ENCODE measurements at regions not wholly inside any gene's neighbourhood (a gene's known extent, or its start where the extent isn't known, plus 50 kb on each side); places are given as distances from the start of the nearest gene placed in this dataset.

- FAIRE-seq = no peak
- TF ChIP-seq POLR2AphosphoS5 (IDR thresholded peaks at IDR 0.05; ENCODE audit: low read depth, low read length) = no peak
- TF ChIP-seq TAF1 (IDR thresholded peaks at IDR 0.05; ENCODE audit: borderline replicate concordance, low read depth, low read length) = no peak
- no peak for TF ChIP-seq POLR2A (IDR thresholded peaks at IDR 0.05; ENCODE audit: low read depth, low read length)
- no peak for DNase-seq (ENCODE audit: insufficient read length)
These were observed 67.2 kb upstream of the RCN1 start for GRCh38 chr11:32023370-32024305.

- TF ChIP-seq POLR2AphosphoS5 (IDR thresholded peaks at IDR 0.05; ENCODE audit: low read depth, low read length) (no peak), TAF1 (IDR thresholded peaks at IDR 0.05; ENCODE audit: borderline replicate concordance, low read depth, low read length) (no peak), POLR2A (IDR thresholded peaks at IDR 0.05; ENCODE audit: low read depth, low read length) (no peak)
- FAIRE-seq = no peak
- no peak for DNase-seq (ENCODE audit: insufficient read length)
These were observed 72.2 kb upstream of the RCN1 start for GRCh38 chr11:32018672-32019071.

- no peak for FAIRE-seq
- no peak for TF ChIP-seq POLR2AphosphoS5 (IDR thresholded peaks at IDR 0.05; ENCODE audit: low read depth, low read length)
- TF ChIP-seq POLR2A (IDR thresholded peaks at IDR 0.05; ENCODE audit: low read depth, low read length) = no peak
- TF ChIP-seq TAF1 (IDR thresholded peaks at IDR 0.05; ENCODE audit: borderline replicate concordance, low read depth, low read length) = no peak
- no peak for DNase-seq (ENCODE audit: insufficient read length)
These were observed 74.8 kb upstream of the RCN1 start for GRCh38 chr11:32016111-32016510.

- no peak for DNase-seq (ENCODE audit: insufficient read length)
- TF ChIP-seq POLR2AphosphoS5 (IDR thresholded peaks at IDR 0.05; ENCODE audit: low read depth, low read length) (no peak), TAF1 (IDR thresholded peaks at IDR 0.05; ENCODE audit: borderline replicate concordance, low read depth, low read length) (no peak), POLR2A (IDR thresholded peaks at IDR 0.05; ENCODE audit: low read depth, low read length) (no peak)
- FAIRE-seq = no peak
These were observed 75.4 kb upstream of the RCN1 start for GRCh38 chr11:32015427-32015826.

GRCh38 chr11:32013603-32014002 is 77.3 kb upstream of the RCN1 start:
- no peak for TF ChIP-seq POLR2A (IDR thresholded peaks at IDR 0.05; ENCODE audit: low read depth, low read length)
- no peak for TF ChIP-seq POLR2AphosphoS5 (IDR thresholded peaks at IDR 0.05; ENCODE audit: low read depth, low read length)
- no peak for TF ChIP-seq TAF1 (IDR thresholded peaks at IDR 0.05; ENCODE audit: borderline replicate concordance, low read depth, low read length)
- FAIRE-seq (no peak), DNase-seq (ENCODE audit: insufficient read length) (no peak)

GRCh38 chr11:32012049-32012448 is 78.8 kb upstream of the RCN1 start:
- TF ChIP-seq POLR2AphosphoS5 (IDR thresholded peaks at IDR 0.05; ENCODE audit: low read depth, low read length) (no peak), POLR2A (IDR thresholded peaks at IDR 0.05; ENCODE audit: low read depth, low read length) (no peak), TAF1 (IDR thresholded peaks at IDR 0.05; ENCODE audit: borderline replicate concordance, low read depth, low read length) (no peak)
- DNase-seq (ENCODE audit: insufficient read length) (no peak), FAIRE-seq (no peak)

- FAIRE-seq (no peak), DNase-seq (ENCODE audit: insufficient read length) (no peak)
- TF ChIP-seq POLR2A (IDR thresholded peaks at IDR 0.05; ENCODE audit: low read depth, low read length) = no peak
- no peak for TF ChIP-seq TAF1 (IDR thresholded peaks at IDR 0.05; ENCODE audit: borderline replicate concordance, low read depth, low read length)
- TF ChIP-seq POLR2AphosphoS5 (IDR thresholded peaks at IDR 0.05; ENCODE audit: low read depth, low read length) = no peak
These were observed 81.9 kb upstream of the RCN1 start for GRCh38 chr11:32008880-32009551.

GRCh38 chr11:32006799-32007388 is 84.0 kb upstream of the RCN1 start:
- FAIRE-seq (peak; percentile 83), DNase-seq (ENCODE audit: insufficient read length) (peak; percentile 10)
- TF ChIP-seq TAF1 (IDR thresholded peaks at IDR 0.05; ENCODE audit: borderline replicate concordance, low read depth, low read length) = no peak

GRCh38 chr11:32005786-32006416 is 85.0 kb upstream of the RCN1 start:
- DNase-seq (ENCODE audit: insufficient read length) = no peak
- no peak for TF ChIP-seq TAF1 (IDR thresholded peaks at IDR 0.05; ENCODE audit: borderline replicate concordance, low read depth, low read length)
- TF ChIP-seq POLR2A (IDR thresholded peaks at IDR 0.05; ENCODE audit: low read depth, low read length) = no peak
- TF ChIP-seq POLR2AphosphoS5 (IDR thresholded peaks at IDR 0.05; ENCODE audit: low read depth, low read length) = no peak
- peak; percentile 36 for FAIRE-seq

- TF ChIP-seq POLR2A (IDR thresholded peaks at IDR 0.05; ENCODE audit: low read depth, low read length) (no peak), POLR2AphosphoS5 (IDR thresholded peaks at IDR 0.05; ENCODE audit: low read depth, low read length) (no peak), TAF1 (IDR thresholded peaks at IDR 0.05; ENCODE audit: borderline replicate concordance, low read depth, low read length) (no peak)
- FAIRE-seq = no peak
These were observed 87.5 kb upstream of the RCN1 start for GRCh38 chr11:32003335-32003734.

GRCh38 chr11:32002311-32002710 is 88.6 kb upstream of the RCN1 start:
- TF ChIP-seq TAF1 (IDR thresholded peaks at IDR 0.05; ENCODE audit: borderline replicate concordance, low read depth, low read length) (no peak), POLR2AphosphoS5 (IDR thresholded peaks at IDR 0.05; ENCODE audit: low read depth, low read length) (no peak), POLR2A (IDR thresholded peaks at IDR 0.05; ENCODE audit: low read depth, low read length) (no peak)
- no peak for DNase-seq (ENCODE audit: insufficient read length)
- no peak for FAIRE-seq

More at GRCh38 chr11:32003335-32003734, 87.5 kb upstream of the RCN1 start:
- DNase-seq (ENCODE audit: insufficient read length) = no peak

Data from GM12892 (cell line).